ENCODE measurements at regions not wholly inside any gene's neighbourhood (a gene's known extent, or its start where the extent isn't known, plus 50 kb on each side); places are given as distances from the start of the nearest gene placed in this dataset.

DNA sequence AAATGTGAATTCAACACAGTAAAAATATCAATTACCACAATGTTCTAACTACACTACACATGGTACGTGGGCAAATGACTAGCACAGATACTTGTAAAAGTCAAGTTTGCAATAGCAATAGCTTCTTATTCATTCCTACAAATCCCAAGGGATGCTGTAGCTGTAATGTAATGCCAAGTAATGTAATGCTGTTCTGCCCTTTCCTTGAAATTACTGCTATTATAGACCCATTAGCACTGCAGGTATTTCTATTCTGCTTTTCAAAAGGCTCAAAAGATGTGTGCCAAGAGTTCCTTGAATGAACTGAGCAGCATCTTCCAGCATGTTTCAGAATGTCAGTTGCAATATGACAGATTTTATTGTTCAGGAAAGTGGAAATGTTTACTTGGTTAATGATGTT is 129.9 kb upstream of the BANK1 start:
- H3K27me3 ChIP-seq: no peaks in the 10 kb centered on the region
- no peaks in the 10 kb centered on the region for H3K9me3 ChIP-seq
- no peak for TF ChIP-seq POLR2AphosphoS5 (IDR thresholded peaks at IDR 0.05; ENCODE audit: insufficient read depth in 1 of 2, low read depth in 1 of 2)
- TF ChIP-seq, protein P1, sequence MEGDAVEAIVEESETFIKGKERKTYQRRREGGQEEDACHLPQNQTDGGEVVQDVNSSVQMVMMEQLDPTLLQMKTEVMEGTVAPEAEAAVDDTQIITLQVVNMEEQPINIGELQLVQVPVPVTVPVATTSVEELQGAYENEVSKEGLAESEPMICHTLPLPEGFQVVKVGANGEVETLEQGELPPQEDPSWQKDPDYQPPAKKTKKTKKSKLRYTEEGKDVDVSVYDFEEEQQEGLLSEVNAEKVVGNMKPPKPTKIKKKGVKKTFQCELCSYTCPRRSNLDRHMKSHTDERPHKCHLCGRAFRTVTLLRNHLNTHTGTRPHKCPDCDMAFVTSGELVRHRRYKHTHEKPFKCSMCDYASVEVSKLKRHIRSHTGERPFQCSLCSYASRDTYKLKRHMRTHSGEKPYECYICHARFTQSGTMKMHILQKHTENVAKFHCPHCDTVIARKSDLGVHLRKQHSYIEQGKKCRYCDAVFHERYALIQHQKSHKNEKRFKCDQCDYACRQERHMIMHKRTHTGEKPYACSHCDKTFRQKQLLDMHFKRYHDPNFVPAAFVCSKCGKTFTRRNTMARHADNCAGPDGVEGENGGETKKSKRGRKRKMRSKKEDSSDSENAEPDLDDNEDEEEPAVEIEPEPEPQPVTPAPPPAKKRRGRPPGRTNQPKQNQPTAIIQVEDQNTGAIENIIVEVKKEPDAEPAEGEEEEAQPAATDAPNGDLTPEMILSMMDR (IDR thresholded peaks at IDR 0.05): no peak
- no peak for TF ChIP-seq POLR2A (IDR thresholded peaks at IDR 0.05)
- DNase-seq (ENCODE audit: extremely low spot score in 2 of 2): no peak
- H3K27ac ChIP-seq: no peak overlapping the region
- H3K36me3 ChIP-seq: no peaks in the 10 kb centered on the region
- H3K4me3 ChIP-seq: no peak overlapping the region
- H3K4me1 ChIP-seq: no peaks in the 10 kb centered on the region
- intact Hi-C loops (cut with DNase I): no loop called here

DNA sequence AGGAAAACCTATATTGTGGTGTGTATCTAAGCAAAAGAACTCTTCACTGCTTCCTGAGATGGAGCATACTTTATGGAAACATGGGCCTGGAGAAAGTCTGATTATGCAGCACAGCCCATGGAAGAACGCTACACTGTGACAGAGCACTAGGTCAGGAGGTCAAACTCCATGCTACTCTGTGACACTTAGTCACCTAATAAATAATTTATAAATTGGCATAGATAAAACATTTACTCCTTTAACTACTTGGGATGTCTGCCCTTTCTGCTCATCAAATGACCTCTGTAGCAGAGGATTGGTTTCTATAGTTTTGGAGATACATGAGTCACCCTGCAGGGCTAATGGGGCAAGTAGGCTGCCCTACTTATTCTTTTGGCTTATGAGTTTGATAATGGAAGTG is 134.7 kb upstream of the BANK1 start:
- intact Hi-C loops (cut with DNase I): no loop called here

GRCh38 chr4:101655005-101655404 is 135.5 kb upstream of the BANK1 start:
- H3K9me3 ChIP-seq: no peaks in the 10 kb centered on the region
- intact Hi-C loops (cut with DNase I): no loop called here

More for the DNA sequence above, 134.7 kb upstream of the BANK1 start:
- TF ChIP-seq POLR2AphosphoS5 (IDR thresholded peaks at IDR 0.05; ENCODE audit: insufficient read depth in 1 of 2, low read depth in 1 of 2): no peak
- TF ChIP-seq, protein P1 (IDR thresholded peaks at IDR 0.05): no peak
- no peak for TF ChIP-seq POLR2A (IDR thresholded peaks at IDR 0.05)
- DNase-seq (ENCODE audit: extremely low spot score in 2 of 2): no peak
- Histone ChIP-seq H3K9me3 (no peaks in the 10 kb centered on the region), H3K4me3 (no peak overlapping the region), H3K27ac (no peak overlapping the region), H3K36me3 (no peaks in the 10 kb centered on the region), H3K27me3 (no peaks in the 10 kb centered on the region), H3K4me1 (no peaks in the 10 kb centered on the region)

DNA sequence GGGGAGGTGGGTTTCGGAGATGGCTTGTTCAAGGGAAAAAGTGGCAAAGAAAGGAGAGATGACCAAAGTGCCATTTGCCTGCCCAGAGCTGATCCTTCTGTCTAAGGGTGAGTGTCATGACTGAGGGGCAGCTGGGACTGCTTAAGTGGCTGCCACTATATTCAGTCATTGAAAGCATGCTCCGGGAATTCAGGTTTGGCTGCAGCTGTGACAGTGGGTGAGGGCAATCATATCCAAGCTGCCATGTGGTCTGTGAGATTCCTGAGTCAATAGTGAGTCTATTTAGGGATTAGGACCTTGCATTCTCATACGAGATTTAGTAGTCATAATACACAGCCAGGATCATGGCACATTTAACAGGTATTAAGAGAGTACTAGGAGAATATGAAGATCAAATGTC is 138.8 kb upstream of the BANK1 start:
- H3K27me3 ChIP-seq: no peaks in the 10 kb centered on the region
- no peak for DNase-seq (ENCODE audit: extremely low spot score in 2 of 2)
- H3K27ac ChIP-seq: no peak overlapping the region
- TF ChIP-seq, protein P1 (IDR thresholded peaks at IDR 0.05): no peak
- TF ChIP-seq POLR2A (IDR thresholded peaks at IDR 0.05) (no peak), POLR2AphosphoS5 (IDR thresholded peaks at IDR 0.05; ENCODE audit: insufficient read depth in 1 of 2, low read depth in 1 of 2) (no peak)
- no peaks in the 10 kb centered on the region for H3K9me3 ChIP-seq
- H3K4me1 ChIP-seq: peaks cover 5% of the 10 kb centered on the region
- H3K4me3 ChIP-seq: no peak overlapping the region
- intact Hi-C loops (cut with DNase I): no loop called here
- no peaks in the 10 kb centered on the region for H3K36me3 ChIP-seq

More at GRCh38 chr4:101655005-101655404, 135.5 kb upstream of the BANK1 start:
- Histone ChIP-seq H3K36me3 (no peaks in the 10 kb centered on the region), H3K27ac (no peak overlapping the region), H3K27me3 (no peaks in the 10 kb centered on the region), H3K4me3 (no peak overlapping the region), H3K4me1 (peaks cover 5% of the 10 kb centered on the region)
- no peak for DNase-seq (ENCODE audit: extremely low spot score in 2 of 2)
- TF ChIP-seq POLR2AphosphoS5 (IDR thresholded peaks at IDR 0.05; ENCODE audit: insufficient read depth in 1 of 2, low read depth in 1 of 2) (no peak), POLR2A (IDR thresholded peaks at IDR 0.05) (no peak)
- TF ChIP-seq, protein P1 (IDR thresholded peaks at IDR 0.05): no peak

DNA sequence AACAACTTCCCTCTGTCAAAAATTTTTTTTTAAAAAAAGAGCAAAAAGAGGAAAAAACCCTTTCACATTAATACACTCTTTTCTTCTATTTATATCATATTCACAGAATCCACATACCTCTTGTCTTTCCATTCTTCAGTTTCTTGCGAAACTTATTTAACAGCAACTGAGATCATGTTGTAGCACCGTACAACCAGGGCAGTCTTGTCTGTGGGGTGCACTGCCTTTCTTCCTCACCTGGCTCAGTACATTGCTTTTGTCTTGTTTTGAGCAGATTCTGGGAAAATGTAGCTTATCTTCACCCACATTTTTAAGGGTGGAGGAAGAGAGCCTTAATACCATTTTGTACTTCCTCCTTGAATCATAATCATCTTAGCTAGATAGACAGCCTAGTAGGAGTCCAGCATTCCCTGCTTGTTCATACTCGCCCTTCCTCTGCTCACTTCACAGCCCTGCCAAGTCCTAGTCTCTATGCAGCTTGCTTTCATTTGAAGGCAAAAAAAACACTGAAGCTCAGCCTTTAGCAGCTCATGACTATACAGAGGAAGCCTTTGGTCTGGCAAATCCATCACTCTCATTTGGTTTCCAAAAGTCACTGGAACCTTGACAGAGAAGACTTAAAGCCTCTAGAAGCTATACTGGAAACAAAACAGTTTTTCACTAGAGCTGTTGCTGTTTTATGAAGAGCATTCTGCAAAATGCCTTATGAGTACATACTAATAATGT is 140.6 kb upstream of the BANK1 start:
- intact Hi-C loops (cut with DNase I): no loop called here
- no peak for DNase-seq (ENCODE audit: extremely low spot score in 2 of 2)
- Histone ChIP-seq H3K27ac (no peak overlapping the region), H3K36me3 (no peaks in the 10 kb centered on the region), H3K4me3 (no peak overlapping the region), H3K9me3 (no peaks in the 10 kb centered on the region), H3K4me1 (peaks cover 5% of the 10 kb centered on the region), H3K27me3 (no peaks in the 10 kb centered on the region)
- TF ChIP-seq POLR2A (IDR thresholded peaks at IDR 0.05) (no peak), POLR2AphosphoS5 (IDR thresholded peaks at IDR 0.05; ENCODE audit: insufficient read depth in 1 of 2, low read depth in 1 of 2) (peak in 1 of 2 donors; percentile 32)

All from vagina (tissue), 2 donors.